NCI-H1092 treated with DMSO at 0.1 percent for 48 hours (cell line): ENCODE measurements at regions not wholly inside any gene's neighbourhood (a gene's known extent, or its start where the extent isn't known, plus 50 kb on each side); places are given as distances from the start of the nearest gene placed in this dataset.
"Not testable (repeated sequence)": the region's sequence is repeated elsewhere in the genome, so short reads cannot be mapped to it uniquely, and the experiment has no call there.

Experiments used
- DNase-seq: peaks from one replicate; lab custom pipeline; 2025; lab: John Stamatoyannopoulos, UW

- DNase-seq: no peak
Measured at GRCh38 chr1:233435622-233436021, 108.1 kb downstream of the MAP3K21 start.

- no peak for DNase-seq
Measured at GRCh38 chr1:233439721-233440120, 112.2 kb downstream of the MAP3K21 start.

- peak; percentile 75 for DNase-seq
Measured at GRCh38 chr1:233440951-233441401, 113.5 kb downstream of the MAP3K21 start.

- DNase-seq: no peak
Measured at GRCh38 chr1:233442026-233442780, 114.7 kb downstream of the MAP3K21 start.

- no peak for DNase-seq
Measured at GRCh38 chr1:233443040-233443760, 115.7 kb downstream of the MAP3K21 start.

- DNase-seq: no peak
Measured at GRCh38 chr1:233444484-233444883, 117.0 kb downstream of the MAP3K21 start.

GRCh38 chr1:233445737-233446136 lies 118.2 kb downstream of the MAP3K21 start:
- no peak for DNase-seq

GRCh38 chr1:233446935-233447334 lies 119.4 kb downstream of the MAP3K21 start:
- no peak for DNase-seq

GRCh38 chr1:233448109-233448689 lies 120.7 kb downstream of the MAP3K21 start:
- peak; percentile 89 for DNase-seq

- no peak for DNase-seq
Measured at GRCh38 chr1:233452724-233453123, 125.2 kb downstream of the MAP3K21 start.

- DNase-seq: no peak
Measured at GRCh38 chr1:233453433-233454200, 126.1 kb downstream of the MAP3K21 start.

GRCh38 chr1:233459470-233459945 lies 132.0 kb downstream of the MAP3K21 start:
- no peak for DNase-seq

GRCh38 chr1:233459968-233460367 lies 132.4 kb downstream of the MAP3K21 start:
- no peak for DNase-seq

GRCh38 chr1:233460692-233461091 lies 133.2 kb downstream of the MAP3K21 start:
- no peak for DNase-seq

- no peak for DNase-seq
Measured at GRCh38 chr1:233461847-233462246, 134.3 kb downstream of the MAP3K21 start.

- DNase-seq: no peak
Measured at GRCh38 chr1:233463333-233463732, 135.8 kb downstream of the MAP3K21 start.

GRCh38 chr1:233465745-233466343 lies 138.3 kb downstream of the MAP3K21 start:
- no peak for DNase-seq

- no peak for DNase-seq
Measured at GRCh38 chr1:233470741-233471499, 143.0 kb upstream of the KCNK1 start.

GRCh38 chr1:233471851-233472250 lies 142.1 kb upstream of the KCNK1 start:
- DNase-seq: not testable (repeated sequence)

GRCh38 chr1:233472796-233473195 lies 141.1 kb upstream of the KCNK1 start:
- DNase-seq: not testable (repeated sequence)
